K562 (cell line): ENCODE measurements at regions not wholly inside any gene's neighbourhood (a gene's known extent, or its start where the extent isn't known, plus 50 kb on each side); places are given as distances from the start of the nearest gene placed in this dataset.

Experiments
- ATAC-seq: fragments of 200-7000 bp; cut with Tn5 transposase; 3 replicates; pipeline ENCODE4 v1.9.1; 2020; ENCODE audit warnings: moderate library complexity
- BruUV-seq: library from RNA; stranded (reverse); fragments of 400-500 nt; replicated peaks from 2 replicates; lab custom pipeline; 2021; lab: Mats Ljungman, UMichigan
- CTCF ChIA-PET: fragments of 300-600 bp; formaldehyde crosslinking; extraction: SDS; loops from one replicate; lab custom pipeline; 2021; ENCODE audit warnings: low intra/inter-chr PET ratio; lab: Yijun Ruan, JAX
- POLR2A ChIA-PET: fragments of 300-600, 350-650 bp; sonication (Branson Sonifier 250); formaldehyde crosslinking; extraction: SDS; loops from one replicate; lab custom pipeline; 2021; ENCODE audit warnings: antibody characterized with exemption, inconsistent platforms; lab: Yijun Ruan, JAX
- DNase-seq, 4 experiments: peaks; one replicate each; pipeline versions ENCODE4 v3.0.0 to v3.0.0-alpha.2; 2011 to 2018; ENCODE audit warnings: low spot score in 3 of 4, mixed read lengths in 3 of 4; ENCODE audit errors: extremely low read depth in 1 of 4
- FAIRE-seq: peaks from 2 replicates; lab custom pipeline; 2011; peaks lifted over from hg19 to GRCh38; lab: Jason Lieb, UNC
- H2AFZ ChIP-seq: 2 replicates; pipeline ENCODE4 v1.6.0; 2011; ENCODE audit warnings: low read depth, low read length, control low read depth, inconsistent platforms
- H3K27ac ChIP-seq: fragments of 200-600 bp; 3 replicates; pipeline ENCODE4 v1.8.0; 2011; ENCODE audit warnings: low read depth, mild to moderate bottlenecking, control low read depth, inconsistent platforms, low read length, moderate library complexity, mixed read lengths; ENCODE audit errors: extremely low read depth
- H3K27me3 ChIP-seq, 2 experiments: fragments of 300-600 bp in 1 of 2; 2 replicates in 1 of 2; 3 replicates in 1 of 2; pipeline versions ENCODE4 v1.6.0 to v1.8.0; 2011; ENCODE audit warnings: inconsistent platforms in 2 of 2, low read length in 2 of 2, mild to moderate bottlenecking in 1 of 2, mixed read lengths in 1 of 2, moderate library complexity in 1 of 2; ENCODE audit not compliant: control insufficient read depth in 2 of 2, insufficient read depth in 2 of 2
- H3K36me3 ChIP-seq: fragments of 300-600 bp; 3 replicates; pipeline ENCODE4 v1.8.0; 2011; ENCODE audit warnings: mild to moderate bottlenecking, low read length, inconsistent platforms; ENCODE audit not compliant: control insufficient read depth, insufficient read depth
- H3K4me1 ChIP-seq, 2 experiments: fragments of 200-600 bp in 1 of 2; replicated peaks in 1 of 2; 2 replicates in 1 of 2; 3 replicates in 1 of 2; pipeline versions ENCODE4 v1.5.1 to v1.8.0; 2011; ENCODE audit warnings: inconsistent platforms in 2 of 2, low read length in 2 of 2, mild to moderate bottlenecking in 1 of 2, mixed read lengths in 1 of 2, moderate library complexity in 1 of 2; ENCODE audit not compliant: control insufficient read depth in 2 of 2, insufficient read depth in 2 of 2
- H3K4me2 ChIP-seq: 2 replicates; pipeline ENCODE4 v1.6.1; 2011; ENCODE audit warnings: low read length, control low read depth, inconsistent platforms, mixed read lengths; ENCODE audit not compliant: insufficient read depth
- H3K4me3 ChIP-seq: fragments of 200-600 bp; sonication (generic), shearing (Covaris generic); 2 replicates; pipeline ENCODE4 v1.5.1; 2016; ENCODE audit warnings: control low read depth, inconsistent platforms
- H3K79me2 ChIP-seq: fragments of 200-600 bp; 3 replicates; pipeline ENCODE4 v1.8.0; 2011; ENCODE audit warnings: low read length, inconsistent platforms; ENCODE audit not compliant: control insufficient read depth, insufficient read depth
- H3K9ac ChIP-seq, 2 experiments: 2 replicates each; pipeline versions ENCODE4 v1.6.0 to v1.6.1; 2011; ENCODE audit warnings: low read depth in 2 of 2, low read length in 2 of 2, control low read depth in 1 of 2, inconsistent platforms in 1 of 2, mild to moderate bottlenecking in 1 of 2, mixed read lengths in 1 of 2; ENCODE audit not compliant: insufficient read depth in 1 of 2
- H3K9me1 ChIP-seq: one replicate; pipeline ENCODE4 v1.6.0; 2011; ENCODE audit warnings: inconsistent platforms, mild to moderate bottlenecking, low read length, moderate library complexity; ENCODE audit not compliant: control insufficient read depth, insufficient read depth
- H3K9me3 ChIP-seq: replicated peaks from 2 replicates; pipeline ENCODE4 v1.5.1; 2011; ENCODE audit warnings: low read depth, low read length, inconsistent platforms; ENCODE audit not compliant: control insufficient read depth, insufficient read depth
- H4K20me1 ChIP-seq: replicated peaks from 2 replicates; pipeline ENCODE4 v1.6.1; 2011; ENCODE audit warnings: low read length, inconsistent platforms, mixed read lengths; ENCODE audit not compliant: control insufficient read depth, insufficient read depth
- CAMTA2 ChIP-seq: fragments of 250-450 bp; sonication (Bioruptor Pico); conservative IDR thresholded peaks from 2 replicates; pipeline ENCODE4 v1.5.1; 2022
- HDAC8 ChIP-seq: fragments of 450-650 bp; IDR thresholded peaks from 2 replicates; pipeline ENCODE4 v1.6.1; 2016; ENCODE audit warnings: mild to moderate bottlenecking, missing genetic modification characterization, moderate library complexity, missing compliant biosample characterization
- PRPF4 ChIP-seq: fragments of 200-400 bp; formaldehyde crosslinking; IDR thresholded peaks from one replicate; pipeline ENCODE4 v1.6.1; 2017; ENCODE audit warnings: low read length, low read depth, mild to moderate bottlenecking; ENCODE audit not compliant: insufficient read depth, poor library complexity, severe bottlenecking
- PYGO2 ChIP-seq: fragments of 450-650 bp; IDR thresholded peaks from 2 replicates; pipeline ENCODE4 v1.6.1; 2016; ENCODE audit warnings: mild to moderate bottlenecking, missing genetic modification characterization, moderate library complexity, missing compliant biosample characterization
- RBM15 ChIP-seq: fragments of 200-400 bp; formaldehyde crosslinking; IDR thresholded peaks from 2 replicates; pipeline ENCODE4 v1.6.1; 2018; ENCODE audit warnings: mild to moderate bottlenecking, low read length, moderate library complexity; ENCODE audit not compliant: insufficient read depth
- TAF9B ChIP-seq: fragments of 450-650 bp; IDR thresholded peaks from 2 replicates; pipeline ENCODE4 v1.6.1; 2018; ENCODE audit warnings: mild to moderate bottlenecking; ENCODE audit not compliant: partially characterized antibody
- ZKSCAN3 ChIP-seq: fragments of 250-450 bp; sonication (Bioruptor Pico); IDR thresholded peaks from 2 replicates; pipeline ENCODE4 v1.4.0; 2020
- ZNF121 ChIP-seq: sonication (generic); formaldehyde crosslinking; conservative IDR thresholded peaks from 2 replicates; pipeline ENCODE4 v1.8.0; 2022; ENCODE audit warnings: missing genetic modification reagents
- ZNF184 ChIP-seq: sonication (generic); formaldehyde crosslinking; IDR thresholded peaks from 2 replicates; pipeline ENCODE4 v1.5.0; 2020; ENCODE audit warnings: missing genetic modification reagents
- ZNF316 ChIP-seq: fragments of 450-650 bp; IDR thresholded peaks from 2 replicates; pipeline ENCODE4 v1.6.1; 2016
- WGBS: fragments of 100-300 bp; shearing (Covaris generic); methylation state at CpG from one replicate; pipeline ENCODE4 v1.1.6; 2016; ENCODE audit warnings: low coverage, mixed read lengths; ENCODE audit not compliant: insufficient coverage; ENCODE audit errors: missing lambda C conversion rate; 5-methylcytosine and 5-hydroxymethylcytosine counted together
- in situ Hi-C: fragments of 300-500 bp; cut with MboI; formaldehyde crosslinking; loops from 4 replicates; pipeline ENCODE4 v1.15.0; 2018; ENCODE audit warnings: inconsistent platforms, mixed read lengths
- intact Hi-C: fragments of 100-400 bp; cut with micrococcal nuclease; formaldehyde crosslinking; loops from 2 replicates; pipeline ENCODE4 v1.14.2; 2022
- TF ChIP-seq, protein P1 (sequence below): sonication (generic); formaldehyde crosslinking; IDR thresholded peaks from 2 replicates; pipeline ENCODE4 v1.8.0; 2023; ENCODE audit warnings: missing genetic modification reagents, mild to moderate bottlenecking, borderline replicate concordance

DNA sequence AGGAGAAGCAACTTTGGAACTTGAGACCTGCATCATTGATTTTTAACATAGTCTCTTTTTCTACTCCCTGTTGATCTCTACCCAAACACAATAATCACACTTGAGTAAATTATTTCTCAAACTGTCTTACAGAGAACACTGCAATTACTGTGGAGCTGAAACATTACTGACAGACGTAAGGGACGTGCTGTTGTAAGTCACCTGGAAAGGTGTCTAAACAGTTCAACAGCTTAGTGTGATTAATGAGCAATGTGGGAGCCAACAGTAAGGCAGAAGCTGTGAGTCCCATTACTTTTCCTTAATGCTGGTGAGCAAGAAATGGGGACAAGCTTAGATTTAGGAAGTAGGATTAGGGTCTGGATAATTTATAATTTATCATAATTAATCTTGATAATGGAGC, 265.7 kb downstream of the DLEU7 start:
- intact Hi-C loops (no loop called here), in situ Hi-C loops (no loop called here)
- ATAC-seq (no peak), DNase-seq (no peak), FAIRE-seq (no peak)
- Histone ChIP-seq H2AFZ (no peak overlapping the region), H4K20me1 (no peaks in the 10 kb centered on the region), H3K27me3 (no peaks in the 10 kb centered on the region), H3K4me3 (no peak overlapping the region), H3K36me3 (no peaks in the 10 kb centered on the region), H3K4me2 (no peak overlapping the region), H3K9ac (no peak overlapping the region), H3K9me1 (no peaks in the 10 kb centered on the region), H3K27ac (no peak overlapping the region), H3K9me3 (0 out of 2 replicates have a peak, but pooled peaks cover 2% of the 10 kb centered on the region), H3K4me1 (no peaks in the 10 kb centered on the region), H3K79me2 (no peaks in the 10 kb centered on the region)
- TF ChIP-seq TAF9B (no peak), ZNF316 (no peak), ZNF184 (CRISPR knock-in tag) (no peak), ZNF121 (CRISPR knock-in tag) (no peak), RBM15 (no peak), CAMTA2 (CRISPR knock-in tag) (no peak), PRPF4 (no peak), ZKSCAN3 (CRISPR knock-in tag) (no peak), HDAC8 (tag) (no peak), PYGO2 (tag) (no peak)
- TF ChIP-seq, protein P1, sequence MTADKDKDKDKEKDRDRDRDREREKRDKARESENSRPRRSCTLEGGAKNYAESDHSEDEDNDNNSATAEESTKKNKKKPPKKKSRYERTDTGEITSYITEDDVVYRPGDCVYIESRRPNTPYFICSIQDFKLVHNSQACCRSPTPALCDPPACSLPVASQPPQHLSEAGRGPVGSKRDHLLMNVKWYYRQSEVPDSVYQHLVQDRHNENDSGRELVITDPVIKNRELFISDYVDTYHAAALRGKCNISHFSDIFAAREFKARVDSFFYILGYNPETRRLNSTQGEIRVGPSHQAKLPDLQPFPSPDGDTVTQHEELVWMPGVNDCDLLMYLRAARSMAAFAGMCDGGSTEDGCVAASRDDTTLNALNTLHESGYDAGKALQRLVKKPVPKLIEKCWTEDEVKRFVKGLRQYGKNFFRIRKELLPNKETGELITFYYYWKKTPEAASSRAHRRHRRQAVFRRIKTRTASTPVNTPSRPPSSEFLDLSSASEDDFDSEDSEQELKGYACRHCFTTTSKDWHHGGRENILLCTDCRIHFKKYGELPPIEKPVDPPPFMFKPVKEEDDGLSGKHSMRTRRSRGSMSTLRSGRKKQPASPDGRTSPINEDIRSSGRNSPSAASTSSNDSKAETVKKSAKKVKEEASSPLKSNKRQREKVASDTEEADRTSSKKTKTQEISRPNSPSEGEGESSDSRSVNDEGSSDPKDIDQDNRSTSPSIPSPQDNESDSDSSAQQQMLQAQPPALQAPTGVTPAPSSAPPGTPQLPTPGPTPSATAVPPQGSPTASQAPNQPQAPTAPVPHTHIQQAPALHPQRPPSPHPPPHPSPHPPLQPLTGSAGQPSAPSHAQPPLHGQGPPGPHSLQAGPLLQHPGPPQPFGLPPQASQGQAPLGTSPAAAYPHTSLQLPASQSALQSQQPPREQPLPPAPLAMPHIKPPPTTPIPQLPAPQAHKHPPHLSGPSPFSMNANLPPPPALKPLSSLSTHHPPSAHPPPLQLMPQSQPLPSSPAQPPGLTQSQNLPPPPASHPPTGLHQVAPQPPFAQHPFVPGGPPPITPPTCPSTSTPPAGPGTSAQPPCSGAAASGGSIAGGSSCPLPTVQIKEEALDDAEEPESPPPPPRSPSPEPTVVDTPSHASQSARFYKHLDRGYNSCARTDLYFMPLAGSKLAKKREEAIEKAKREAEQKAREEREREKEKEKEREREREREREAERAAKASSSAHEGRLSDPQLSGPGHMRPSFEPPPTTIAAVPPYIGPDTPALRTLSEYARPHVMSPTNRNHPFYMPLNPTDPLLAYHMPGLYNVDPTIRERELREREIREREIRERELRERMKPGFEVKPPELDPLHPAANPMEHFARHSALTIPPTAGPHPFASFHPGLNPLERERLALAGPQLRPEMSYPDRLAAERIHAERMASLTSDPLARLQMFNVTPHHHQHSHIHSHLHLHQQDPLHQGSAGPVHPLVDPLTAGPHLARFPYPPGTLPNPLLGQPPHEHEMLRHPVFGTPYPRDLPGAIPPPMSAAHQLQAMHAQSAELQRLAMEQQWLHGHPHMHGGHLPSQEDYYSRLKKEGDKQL, result no peak
- ChIA-PET CTCF (no interaction called here), POLR2A (interaction anchor here (1.5 kb wide), 1 partner anchor 9 kb away, joined by 3 read pairs; no protein-coding TSS in a partner anchor)
- 80% methylated on average over 2 of the region's 2 CpGs for WGBS
- no TSS peak for BruUV-seq
